ENCODE measurements at regions not wholly inside any gene's neighbourhood (a gene's known extent, or its start where the extent isn't known, plus 50 kb on each side); places are given as distances from the start of the nearest gene placed in this dataset.

GRCh38 chr3:104286645-104287044, 1080.1 kb upstream of the ALCAM start:
- TF ChIP-seq CTCF (IDR thresholded peaks at IDR 0.05; ENCODE audit: low read depth, low read length, missing control alignments) = no peak
- DNase-seq (ENCODE audit: low read depth) = no peak
- no peak overlapping the region for H3K4me3 ChIP-seq (ENCODE audit: low read depth, low read length)

GRCh38 chr3:104291437-104291851, 1075.3 kb upstream of the ALCAM start:
- TF ChIP-seq CTCF (IDR thresholded peaks at IDR 0.05; ENCODE audit: low read depth, low read length, missing control alignments) = no peak
- DNase-seq (ENCODE audit: low read depth) = no peak
- H3K4me3 ChIP-seq (ENCODE audit: low read depth, low read length) = peak overlapping the region; percentile 17; the same call in 1 of the 2 replicates

GRCh38 chr3:104291878-104292277, 1074.8 kb upstream of the ALCAM start:
- no peak for TF ChIP-seq CTCF (IDR thresholded peaks at IDR 0.05; ENCODE audit: low read depth, low read length, missing control alignments)
- DNase-seq (ENCODE audit: low read depth) = no peak
- H3K4me3 ChIP-seq (ENCODE audit: low read depth, low read length) = no peak overlapping the region

GRCh38 chr3:104297617-104298016, 1069.1 kb upstream of the ALCAM start:
- no peak for DNase-seq (ENCODE audit: low read depth)
- no peak for TF ChIP-seq CTCF (IDR thresholded peaks at IDR 0.05; ENCODE audit: low read depth, low read length, missing control alignments)
- H3K4me3 ChIP-seq (ENCODE audit: low read depth, low read length) = no peak overlapping the region

- H3K4me3 ChIP-seq (ENCODE audit: low read depth, low read length) = no peak overlapping the region
- DNase-seq (ENCODE audit: low read depth) = no peak
- TF ChIP-seq CTCF (IDR thresholded peaks at IDR 0.05; ENCODE audit: low read depth, low read length, missing control alignments) = no peak
Observed at GRCh38 chr3:104298662-104299061, 1068.0 kb upstream of the ALCAM start.

GRCh38 chr3:104316118-104316517, 1050.6 kb upstream of the ALCAM start:
- no peak for TF ChIP-seq CTCF (IDR thresholded peaks at IDR 0.05; ENCODE audit: low read depth, low read length, missing control alignments)
- DNase-seq (ENCODE audit: low read depth) = no peak
- no peak overlapping the region for H3K4me3 ChIP-seq (ENCODE audit: low read depth, low read length)

GRCh38 chr3:104323226-104323625, 1043.5 kb upstream of the ALCAM start:
- H3K4me3 ChIP-seq (ENCODE audit: low read depth, low read length) = no peak overlapping the region
- no peak for TF ChIP-seq CTCF (IDR thresholded peaks at IDR 0.05; ENCODE audit: low read depth, low read length, missing control alignments)
- DNase-seq (ENCODE audit: low read depth) = no peak

Measured in GM12864 (cell line).